C4-2B (cell line): ENCODE measurements at regions not wholly inside any gene's neighbourhood (a gene's known extent, or its start where the extent isn't known, plus 50 kb on each side); places are given as distances from the start of the nearest gene placed in this dataset.

Experiments used
- H3K27ac ChIP-seq: fragments of 450-650 bp; 2 replicates; pipeline ENCODE4 v1.5.1; 2017
- CTCF ChIP-seq: fragments of 450-650 bp; conservative IDR thresholded peaks from 2 replicates; pipeline ENCODE4 v1.5.1; 2017; ENCODE audit warnings: mild to moderate bottlenecking
- ZFX ChIP-seq: fragments of 450-650 bp; IDR thresholded peaks from 2 replicates; pipeline ENCODE4 v1.6.1; 2017

DNA sequence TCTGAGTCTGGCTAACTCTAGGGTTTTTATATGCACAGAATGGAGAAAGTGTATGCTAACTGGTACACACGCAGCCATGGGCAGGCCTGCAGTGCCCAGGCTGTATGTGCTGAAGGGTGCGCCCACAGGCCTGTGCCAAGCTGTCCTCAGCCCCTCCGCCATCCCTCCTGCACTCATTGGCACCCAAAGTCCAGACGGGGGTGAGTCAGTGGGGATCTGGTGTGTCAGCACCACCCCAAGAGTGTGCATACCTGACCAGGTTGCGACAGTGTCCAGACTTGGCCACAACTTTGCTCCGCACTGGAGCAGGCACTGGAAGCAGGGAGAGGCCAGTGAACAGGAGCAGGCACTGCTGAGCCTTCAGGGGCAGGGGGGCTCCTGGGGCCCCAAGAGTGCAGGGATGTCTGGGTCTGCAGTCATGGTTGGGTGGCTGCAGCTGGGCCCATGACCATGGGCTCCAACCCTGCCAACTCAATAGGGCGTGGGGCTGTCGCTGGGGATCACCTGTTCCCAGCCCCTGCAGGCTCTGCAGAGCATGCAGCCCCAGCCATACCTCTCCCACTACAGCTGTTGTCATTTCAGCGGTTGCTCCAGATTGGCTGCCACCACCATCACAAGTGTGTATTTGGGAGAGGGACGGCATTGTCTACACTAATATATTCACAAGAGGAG is 717.8 kb downstream of the EPHA7 start:
- TF ChIP-seq CTCF (no peak), ZFX (no peak)
- no peak overlapping the region for H3K27ac ChIP-seq

DNA sequence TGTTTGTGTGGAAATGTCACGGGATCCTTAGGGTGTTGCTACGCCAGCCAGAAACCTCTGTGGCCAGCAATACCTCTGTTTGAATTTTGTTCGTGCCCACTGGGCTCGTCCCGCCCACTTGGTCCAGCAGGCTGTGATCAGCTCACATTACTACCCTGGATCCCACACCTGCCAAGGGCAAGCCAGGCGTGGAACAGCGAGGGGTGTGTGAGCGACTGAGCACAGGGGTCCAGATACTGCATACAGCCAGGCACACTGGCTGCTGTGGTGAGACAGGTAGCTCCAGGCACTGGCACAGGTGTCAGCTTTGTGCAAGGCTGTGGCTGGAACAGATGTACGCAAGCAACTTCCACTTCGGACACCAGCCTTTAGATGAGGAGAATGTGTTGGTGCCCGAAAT is 718.9 kb downstream of the EPHA7 start:
- H3K27ac ChIP-seq, result no peak overlapping the region
- no peak for TF ChIP-seq ZFX

- H3K27ac ChIP-seq, result no peak overlapping the region
- no peak for TF ChIP-seq CTCF
- no peak for TF ChIP-seq ZFX
Observed at GRCh38 chr6:92690997-92691599, 728.3 kb downstream of the EPHA7 start.

GRCh38 chr6:92688342-92688741 is 731.0 kb downstream of the EPHA7 start:
- no peak overlapping the region for H3K27ac ChIP-seq

GRCh38 chr6:92687278-92687677 is 732.1 kb downstream of the EPHA7 start:
- TF ChIP-seq CTCF (no peak), ZFX (no peak)
- H3K27ac ChIP-seq, result no peak overlapping the region

More at GRCh38 chr6:92688342-92688741, 731.0 kb downstream of the EPHA7 start:
- TF ChIP-seq CTCF (no peak), ZFX (no peak)

- TF ChIP-seq CTCF, result no peak
- no peak for TF ChIP-seq ZFX
- no peak overlapping the region for H3K27ac ChIP-seq
Observed at GRCh38 chr6:92684386-92684785, 735.0 kb downstream of the EPHA7 start.

- no peak overlapping the region for H3K27ac ChIP-seq
- no peak for TF ChIP-seq CTCF
Observed at GRCh38 chr6:92683748-92684147, 735.6 kb downstream of the EPHA7 start.
